Glutamatergic neuron (in vitro differentiated cells): ENCODE measurements at regions not wholly inside any gene's neighbourhood (a gene's known extent, or its start where the extent isn't known, plus 50 kb on each side); places are given as distances from the start of the nearest gene placed in this dataset.

ENCODE experiments used
- DNase-seq: peaks from one replicate; pipeline ENCODE4 v3.0.0; 2022
- H3K27ac Mint-ChIP-seq: one replicate; pipeline ENCODE4 v1.8.0; 2020; ENCODE audit warnings: mild to moderate bottlenecking, mixed read lengths, inconsistent platforms; ENCODE audit not compliant: unreplicated experiment
- H3K27me3 Mint-ChIP-seq: one replicate; pipeline ENCODE4 v1.8.0; 2020; ENCODE audit warnings: mild to moderate bottlenecking, moderate library complexity, mixed read lengths, inconsistent platforms; ENCODE audit not compliant: unreplicated experiment
- H3K36me3 Mint-ChIP-seq: one replicate; pipeline ENCODE4 v1.8.0; 2020; ENCODE audit warnings: mild to moderate bottlenecking, mixed read lengths, inconsistent platforms; ENCODE audit not compliant: unreplicated experiment
- H3K4me1 Mint-ChIP-seq: one replicate; pipeline ENCODE4 v1.8.0; 2020; ENCODE audit warnings: mild to moderate bottlenecking, low read depth, mixed read lengths, inconsistent platforms; ENCODE audit not compliant: unreplicated experiment
- H3K4me3 Mint-ChIP-seq: one replicate; pipeline ENCODE4 v1.8.0; 2020; ENCODE audit warnings: mild to moderate bottlenecking, mixed read lengths, inconsistent platforms; ENCODE audit not compliant: unreplicated experiment
- H3K9me3 Mint-ChIP-seq: one replicate; pipeline ENCODE4 v1.8.0; 2020; ENCODE audit warnings: mild to moderate bottlenecking, moderate library complexity, mixed read lengths, inconsistent platforms; ENCODE audit not compliant: unreplicated experiment
- CTCF ChIP-seq: fragments of 200-600 bp; sonication (generic); IDR thresholded peaks from one replicate; pipeline ENCODE4 v1.5.0; 2021; ENCODE audit not compliant: partially characterized antibody, unreplicated experiment

GRCh38 chr3:180409883-180410282, 192.1 kb upstream of the TTC14 start:
- no peaks in the 10 kb centered on the region for H3K36me3 Mint-ChIP-seq
- H3K27ac Mint-ChIP-seq = no peak overlapping the region
- H3K4me1 Mint-ChIP-seq = no peaks in the 10 kb centered on the region
- H3K4me3 Mint-ChIP-seq = no peak overlapping the region
- no peaks in the 10 kb centered on the region for H3K27me3 Mint-ChIP-seq
- DNase-seq = no peak
- H3K9me3 Mint-ChIP-seq = no peaks in the 10 kb centered on the region
- no peak for TF ChIP-seq CTCF

- Mint-ChIP-seq H3K36me3 (no peaks in the 10 kb centered on the region), H3K27ac (no peak overlapping the region), H3K27me3 (no peaks in the 10 kb centered on the region), H3K4me3 (no peak overlapping the region), H3K9me3 (no peaks in the 10 kb centered on the region), H3K4me1 (no peaks in the 10 kb centered on the region)
- TF ChIP-seq CTCF = no peak
- DNase-seq = no peak
Measured at GRCh38 chr3:180414157-180414556, 187.8 kb upstream of the TTC14 start.

GRCh38 chr3:180416111-180416594, 185.8 kb upstream of the TTC14 start:
- no peak for TF ChIP-seq CTCF
- H3K9me3 Mint-ChIP-seq = no peaks in the 10 kb centered on the region
- H3K36me3 Mint-ChIP-seq = no peaks in the 10 kb centered on the region
- H3K27me3 Mint-ChIP-seq = no peaks in the 10 kb centered on the region
- DNase-seq = no peak
- H3K4me1 Mint-ChIP-seq = no peaks in the 10 kb centered on the region
- no peak overlapping the region for H3K4me3 Mint-ChIP-seq
- no peak overlapping the region for H3K27ac Mint-ChIP-seq

DNA sequence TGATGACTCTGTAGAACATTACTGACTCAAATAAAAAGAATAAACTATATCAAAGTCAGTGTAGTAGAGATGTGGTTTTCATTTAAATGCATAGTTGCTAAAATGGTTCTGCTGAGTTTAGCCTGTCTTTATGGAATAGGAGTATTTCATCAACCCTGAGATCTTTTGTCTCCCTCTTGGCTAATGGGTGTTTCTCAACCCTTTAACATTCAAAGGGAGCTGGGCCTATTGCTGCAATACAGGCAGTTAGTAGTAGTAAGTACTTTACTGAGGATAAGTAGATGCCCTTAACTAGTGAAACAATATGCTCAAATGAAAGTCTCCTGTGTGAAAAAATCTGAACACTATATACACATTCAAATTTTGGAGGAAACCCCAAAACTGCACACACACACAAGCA, 184.7 kb upstream of the TTC14 start:
- H3K27ac Mint-ChIP-seq = no peak overlapping the region
- no peaks in the 10 kb centered on the region for H3K27me3 Mint-ChIP-seq
- TF ChIP-seq CTCF = no peak

GRCh38 chr3:180420016-180420415, 181.9 kb upstream of the TTC14 start:
- Mint-ChIP-seq H3K27ac (no peak overlapping the region), H3K36me3 (no peaks in the 10 kb centered on the region), H3K4me1 (no peaks in the 10 kb centered on the region), H3K4me3 (no peak overlapping the region), H3K27me3 (no peaks in the 10 kb centered on the region), H3K9me3 (no peaks in the 10 kb centered on the region)
- DNase-seq = no peak
- TF ChIP-seq CTCF = no peak

More for the DNA sequence above, 184.7 kb upstream of the TTC14 start:
- no peaks in the 10 kb centered on the region for H3K9me3 Mint-ChIP-seq
- no peak for DNase-seq
- H3K4me1 Mint-ChIP-seq = no peaks in the 10 kb centered on the region
- H3K36me3 Mint-ChIP-seq = no peaks in the 10 kb centered on the region
- H3K4me3 Mint-ChIP-seq = no peak overlapping the region
